CMK (cell line): ENCODE measurements at regions not wholly inside any gene's neighbourhood (a gene's known extent, or its start where the extent isn't known, plus 50 kb on each side); places are given as distances from the start of the nearest gene placed in this dataset.

ENCODE experiments used
- DNase-seq: peaks from one replicate; pipeline ENCODE4 v3.0.0-alpha.2; 2010; ENCODE audit warnings: low read depth

DNA sequence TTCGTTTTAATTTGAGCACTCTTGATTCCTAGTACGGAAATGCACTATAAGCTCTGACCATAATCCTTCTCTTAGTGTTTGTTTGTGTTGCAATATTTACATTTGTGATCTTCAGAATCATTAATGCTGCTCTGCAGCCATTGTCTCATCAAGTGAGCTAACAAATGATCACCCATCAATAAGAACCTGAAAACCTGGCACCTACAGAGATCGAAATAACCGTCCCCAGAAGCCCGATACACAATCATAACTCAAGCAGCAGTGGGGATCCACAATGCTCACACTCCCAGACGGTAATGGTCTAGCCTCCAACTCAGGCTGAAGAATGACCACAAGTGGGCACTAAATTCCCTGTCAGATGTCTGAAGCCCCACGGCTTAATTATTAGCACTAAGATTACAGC lies 156.0 kb upstream of the NFE2L3 start:
- DNase-seq, result no peak

DNA sequence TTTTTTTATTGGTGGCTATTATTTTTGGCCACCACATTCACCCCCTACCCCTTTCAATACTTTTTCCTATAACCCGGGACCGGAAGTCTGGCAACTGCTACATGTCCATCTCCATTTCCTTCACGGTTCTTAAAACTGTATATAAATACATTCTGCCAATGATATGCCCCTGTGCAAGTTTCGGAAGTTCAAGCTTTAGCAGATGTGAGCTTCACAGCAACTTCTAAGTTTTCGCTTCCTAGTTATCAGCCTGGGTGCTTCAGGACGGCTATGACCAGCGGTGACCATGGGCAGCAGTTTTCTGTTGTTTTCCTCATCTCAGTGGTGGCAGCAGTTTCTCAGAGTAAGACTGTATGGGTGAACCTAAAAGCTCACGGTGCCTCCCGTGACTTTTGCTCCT lies 153.5 kb upstream of the NFE2L3 start:
- no peak for DNase-seq

GRCh38 chr7:26000841-26001240 lies 151.2 kb upstream of the NFE2L3 start:
- no peak for DNase-seq

DNA sequence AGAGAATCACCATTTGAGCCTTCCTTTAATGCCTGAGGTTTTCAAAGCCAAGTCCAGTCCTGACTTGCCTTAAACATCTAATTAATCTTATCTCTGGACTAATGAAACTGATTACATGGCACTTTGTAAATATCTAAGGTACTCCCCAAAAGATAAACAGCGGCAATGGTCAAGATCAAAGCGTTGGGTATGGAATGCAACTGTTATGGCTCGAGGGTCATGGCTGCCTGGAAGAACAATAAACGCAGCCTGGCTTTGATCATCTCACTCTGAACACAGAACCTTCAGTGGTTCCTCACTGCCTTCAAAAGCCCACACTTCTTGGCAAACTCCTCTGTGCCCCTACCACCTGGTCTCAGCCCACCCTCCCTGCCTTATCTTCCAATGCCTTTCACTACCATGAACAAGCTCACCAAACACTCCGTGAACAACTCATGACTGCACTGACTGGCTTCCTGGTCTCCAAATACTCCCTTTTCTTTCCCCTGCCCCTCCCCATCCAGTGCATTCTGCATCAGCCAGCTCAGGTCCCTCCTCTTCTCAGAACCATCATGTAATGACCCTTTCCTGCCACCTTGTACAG lies 150.2 kb upstream of the NFE2L3 start:
- DNase-seq, result no peak

GRCh38 chr7:26005683-26006410 lies 146.2 kb upstream of the NFE2L3 start:
- DNase-seq, result no peak

- no peak for DNase-seq
Observed at GRCh38 chr7:26006426-26006825, 145.6 kb upstream of the NFE2L3 start.

DNA sequence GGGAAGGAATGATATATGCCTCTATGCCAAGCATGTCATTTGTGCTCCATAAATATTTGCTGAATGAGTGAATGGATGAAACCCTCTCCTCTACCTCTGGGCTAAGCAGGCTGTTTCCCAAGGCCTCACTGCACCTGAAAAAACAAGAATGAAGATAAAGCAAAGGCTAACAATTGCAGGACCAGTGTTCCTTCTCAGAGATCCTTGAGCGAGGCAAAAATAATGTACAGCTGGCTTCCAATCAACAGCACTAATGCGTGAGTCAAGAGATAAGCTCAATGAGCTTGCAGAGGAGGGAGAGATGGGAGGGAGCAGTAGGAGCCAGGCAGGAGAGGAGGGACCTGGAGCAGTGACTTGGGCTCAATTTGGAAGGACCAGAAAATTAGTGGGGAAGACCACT lies 144.5 kb upstream of the NFE2L3 start:
- DNase-seq, result no peak

DNA sequence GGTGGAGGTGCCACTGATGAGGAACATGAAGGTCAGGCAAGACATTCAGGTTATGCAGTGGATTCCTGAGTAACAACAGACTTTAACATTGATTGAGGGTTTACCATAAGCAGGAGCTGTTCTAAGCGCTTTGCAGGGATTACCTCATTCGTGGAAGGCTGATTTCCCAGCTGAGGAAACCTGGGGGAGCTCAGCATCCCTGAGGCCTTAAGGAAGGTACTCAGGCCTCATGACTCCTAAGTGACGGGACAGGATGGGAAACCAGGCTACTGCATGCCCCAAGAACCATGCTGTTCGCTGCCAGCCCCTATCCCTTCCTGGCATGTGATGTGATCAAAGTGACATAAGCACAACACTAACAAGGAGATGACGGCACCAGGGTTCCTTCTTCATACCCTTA lies 143.6 kb upstream of the NFE2L3 start:
- DNase-seq, result no peak

DNA sequence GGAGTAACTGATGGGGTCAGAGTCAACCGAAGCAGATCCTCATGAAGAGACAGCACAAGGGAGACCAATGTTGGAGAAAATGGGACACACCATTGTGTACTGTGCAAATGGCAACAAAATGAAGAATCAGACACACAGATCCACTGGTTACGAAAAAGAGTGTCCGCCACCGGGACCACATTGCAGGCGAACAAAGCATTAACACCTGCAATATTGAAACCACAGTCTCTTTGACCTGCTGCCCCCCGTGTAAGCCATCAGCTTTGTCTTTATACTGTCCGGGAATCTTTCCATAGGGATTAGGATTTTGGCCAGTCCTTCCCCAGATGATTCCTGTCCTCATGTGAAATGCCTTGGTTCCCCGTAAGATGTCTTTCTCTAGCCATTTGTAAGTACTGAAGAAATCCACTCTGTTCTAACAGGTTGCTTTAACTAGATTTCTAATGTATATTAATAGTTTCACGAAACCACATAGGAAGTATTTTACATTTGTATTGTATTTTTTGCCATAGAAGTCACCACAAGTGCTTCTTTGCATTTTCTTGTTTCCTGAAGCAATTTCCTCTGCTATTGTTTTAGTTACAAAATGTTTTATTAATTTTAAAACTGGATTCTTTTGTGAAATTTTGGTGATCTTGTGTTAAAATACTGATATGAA lies 140.8 kb upstream of the NFE2L3 start:
- no peak for DNase-seq

- no peak for DNase-seq
Observed at GRCh38 chr7:26013551-26014083, 138.4 kb upstream of the NFE2L3 start.

DNA sequence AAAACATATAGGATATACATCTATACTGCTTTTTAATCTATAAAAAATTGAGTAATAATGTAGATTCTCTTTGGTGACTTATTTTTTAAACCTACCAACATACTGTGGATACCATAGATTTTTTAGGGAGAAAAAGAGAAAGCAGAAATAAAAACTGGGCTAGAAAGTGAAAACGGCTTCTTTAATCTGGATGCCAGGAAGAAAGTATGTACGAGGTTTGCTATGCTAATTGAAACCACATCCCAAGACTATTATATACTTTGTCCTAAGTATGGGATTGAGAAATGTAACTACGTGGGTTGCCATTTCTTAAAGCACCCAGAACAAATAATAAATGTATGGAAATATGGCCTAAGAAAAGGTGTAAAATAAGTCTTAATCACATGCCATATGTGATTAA lies 129.0 kb upstream of the NFE2L3 start:
- DNase-seq, result no peak

DNA sequence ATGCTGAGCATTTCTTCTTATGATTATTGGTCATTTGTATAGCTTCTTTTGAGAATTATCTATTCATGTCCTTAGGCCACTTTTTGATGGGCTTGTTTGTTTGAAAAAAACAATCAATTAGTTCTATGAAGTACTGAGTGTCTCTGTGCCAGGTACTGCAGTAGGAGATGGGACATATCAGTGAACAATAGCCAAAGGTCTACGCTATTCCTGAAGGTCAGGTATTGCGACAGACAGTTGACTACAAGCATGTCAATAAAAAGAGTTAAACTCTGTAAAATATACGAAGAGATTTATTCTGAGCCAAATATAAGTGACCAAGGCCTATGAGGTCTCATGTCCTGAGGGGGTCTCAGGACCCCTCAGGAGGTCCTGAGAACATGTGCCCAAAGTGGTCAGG lies 122.1 kb upstream of the NFE2L3 start:
- DNase-seq, result no peak

DNA sequence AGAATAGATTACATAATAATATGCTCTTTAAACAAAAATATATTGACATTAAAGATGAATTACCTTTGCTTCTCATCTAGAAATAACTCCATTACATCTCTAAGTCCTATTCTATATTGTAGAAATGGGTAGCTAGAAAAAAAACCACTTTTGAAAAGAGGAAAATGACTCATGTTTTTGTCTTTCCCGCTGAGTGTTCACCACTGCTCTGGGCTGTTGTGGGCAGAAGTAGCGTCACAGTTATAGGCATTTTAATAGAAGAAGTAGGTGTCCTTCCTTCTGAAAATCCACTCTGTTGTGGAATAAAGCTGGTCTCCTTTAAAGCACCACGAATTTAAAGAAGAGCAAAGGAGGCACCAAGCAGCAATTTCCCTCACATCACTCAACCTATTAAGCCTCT lies 117.6 kb upstream of the NFE2L3 start:
- no peak for DNase-seq

GRCh38 chr7:26035552-26035951 lies 116.4 kb upstream of the NFE2L3 start:
- no peak for DNase-seq

DNA sequence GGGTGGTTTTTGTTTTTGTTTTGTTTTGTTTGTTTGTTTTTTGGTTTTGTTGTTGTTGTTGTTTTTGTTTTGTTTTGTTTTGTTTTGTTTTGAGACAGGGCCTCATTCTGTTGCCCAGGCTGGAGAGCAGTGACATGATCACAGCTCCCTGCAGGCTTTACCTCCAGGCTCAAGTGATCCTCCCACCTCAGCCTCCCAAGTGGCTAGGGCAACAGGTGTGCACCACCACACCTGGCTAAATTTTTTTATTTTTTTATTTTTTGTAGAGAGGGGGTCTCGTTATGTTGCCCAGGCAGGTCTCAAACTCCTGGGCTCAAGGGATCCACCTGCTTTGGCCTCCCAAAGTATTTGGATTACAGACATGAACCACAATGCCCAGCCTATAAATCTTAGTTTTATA lies 115.9 kb upstream of the NFE2L3 start:
- DNase-seq, result no peak

DNA sequence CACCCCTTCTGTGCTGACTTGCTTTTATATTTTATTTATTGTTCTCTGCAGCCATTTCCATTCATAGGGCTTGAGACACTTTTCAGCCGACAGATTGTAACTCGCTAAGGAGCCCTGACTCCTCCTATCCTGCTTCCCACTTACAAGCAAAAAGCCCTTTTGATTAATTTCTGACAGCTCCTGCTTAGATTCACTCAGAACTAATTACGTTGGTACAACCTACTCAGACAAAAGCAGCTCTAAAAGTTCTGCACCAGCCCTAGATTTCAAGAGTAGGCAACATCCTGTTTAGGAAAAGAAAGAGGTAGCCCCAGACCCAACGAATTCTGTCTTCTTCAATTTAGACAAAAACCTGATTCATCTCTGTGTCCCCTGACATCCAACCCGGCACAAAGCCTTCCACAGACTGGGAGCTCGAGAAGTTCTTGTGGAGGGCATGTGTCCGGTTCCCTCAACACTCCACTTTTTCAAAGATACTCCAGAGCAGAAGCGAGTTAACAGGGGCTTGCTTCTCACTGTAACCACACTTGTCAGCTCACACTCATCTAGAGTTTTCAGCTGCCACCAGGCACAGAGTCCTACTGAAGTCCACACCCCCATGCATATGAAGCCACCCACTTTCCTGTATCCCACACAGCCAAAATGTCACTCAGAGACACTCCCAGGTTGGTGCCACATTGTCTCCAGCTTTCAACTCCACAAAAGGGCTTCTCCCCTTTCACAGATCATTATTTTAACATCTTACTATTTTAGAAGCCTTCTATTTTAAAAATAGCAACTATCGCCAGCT lies 113.6 kb upstream of the NFE2L3 start:
- DNase-seq, result no peak

- no peak for DNase-seq
Observed at GRCh38 chr7:26040085-26040484, 111.9 kb upstream of the NFE2L3 start.

DNA sequence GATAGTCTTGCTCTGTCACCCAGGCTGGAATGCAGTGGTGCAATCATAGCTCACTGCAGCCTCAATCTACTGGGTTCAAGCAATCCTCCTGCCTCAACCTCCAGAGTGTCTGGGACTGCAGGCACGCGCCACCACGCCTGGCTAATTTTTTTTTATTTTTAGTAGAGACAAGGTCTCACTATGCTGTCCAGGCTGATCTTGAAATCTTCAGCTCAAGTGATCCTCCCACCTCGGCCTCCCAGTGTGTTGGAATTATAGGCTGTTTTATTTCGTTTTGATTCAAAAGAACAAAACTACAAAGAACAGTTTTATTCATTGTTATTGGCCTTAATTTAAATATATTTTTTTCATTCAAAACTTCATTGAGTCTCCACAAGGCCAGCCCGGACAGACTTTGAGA lies 109.8 kb upstream of the NFE2L3 start:
- DNase-seq, result no peak

DNA sequence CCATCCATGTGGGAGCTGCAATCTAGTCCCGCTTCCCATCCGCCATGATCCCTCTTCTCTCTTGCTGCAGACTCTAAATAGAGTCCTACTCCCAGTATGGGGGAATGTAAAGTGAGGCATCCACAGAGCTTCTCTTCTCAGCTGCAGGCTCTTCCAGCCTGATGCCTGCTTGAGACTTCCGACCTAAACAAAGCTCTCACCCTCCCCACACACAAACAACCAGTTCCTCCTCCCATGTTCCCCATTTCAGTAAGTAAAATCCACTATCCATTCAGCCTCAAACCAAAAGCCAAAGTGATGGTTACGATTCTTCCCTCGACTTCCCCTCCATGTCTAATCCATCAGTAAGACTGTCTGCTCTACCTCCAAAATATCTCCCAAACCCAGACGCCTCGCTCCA lies 108.2 kb upstream of the NFE2L3 start:
- DNase-seq, result no peak

DNA sequence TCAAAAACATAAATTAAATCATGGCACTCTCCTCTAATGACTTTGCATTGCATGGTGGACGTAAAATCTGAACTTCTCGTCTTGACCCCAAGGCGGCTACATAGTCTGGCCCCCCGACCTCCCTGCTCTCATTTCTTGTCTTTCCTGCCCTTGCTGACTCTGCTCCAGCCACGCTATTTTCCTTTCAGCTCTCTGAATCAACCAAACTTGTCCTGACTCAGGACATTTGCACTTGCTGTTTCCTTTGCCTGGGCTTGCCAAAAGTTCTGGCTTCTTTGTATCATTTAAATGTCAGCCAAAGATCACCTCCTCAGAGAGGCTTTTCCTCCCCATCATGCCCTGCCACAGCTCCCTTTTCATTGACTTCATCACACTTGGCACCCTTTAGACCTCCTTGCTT lies 107.7 kb upstream of the NFE2L3 start:
- DNase-seq, result no peak

- DNase-seq, result no peak
Observed at GRCh38 chr7:26046150-26046549, 105.8 kb upstream of the NFE2L3 start.

DNA sequence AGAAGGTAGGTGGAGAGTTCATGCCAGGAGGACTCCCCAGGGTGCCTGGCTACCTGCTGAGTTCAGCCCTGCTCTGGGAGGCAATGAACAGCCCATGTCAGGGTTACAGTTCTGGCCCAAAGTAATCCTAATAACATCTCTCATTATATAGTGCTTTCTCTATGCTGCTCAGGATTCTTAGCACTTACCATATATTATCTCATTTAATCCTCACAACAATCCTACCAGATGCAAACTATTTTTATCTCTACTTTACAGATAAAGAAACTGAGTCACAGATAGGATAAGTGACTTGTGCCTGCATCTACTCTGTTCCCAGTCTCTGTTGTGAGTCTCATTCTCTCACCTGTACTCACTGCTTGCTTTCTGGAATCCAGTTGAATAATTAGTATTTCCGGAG lies 105.1 kb upstream of the NFE2L3 start:
- no peak for DNase-seq

DNA sequence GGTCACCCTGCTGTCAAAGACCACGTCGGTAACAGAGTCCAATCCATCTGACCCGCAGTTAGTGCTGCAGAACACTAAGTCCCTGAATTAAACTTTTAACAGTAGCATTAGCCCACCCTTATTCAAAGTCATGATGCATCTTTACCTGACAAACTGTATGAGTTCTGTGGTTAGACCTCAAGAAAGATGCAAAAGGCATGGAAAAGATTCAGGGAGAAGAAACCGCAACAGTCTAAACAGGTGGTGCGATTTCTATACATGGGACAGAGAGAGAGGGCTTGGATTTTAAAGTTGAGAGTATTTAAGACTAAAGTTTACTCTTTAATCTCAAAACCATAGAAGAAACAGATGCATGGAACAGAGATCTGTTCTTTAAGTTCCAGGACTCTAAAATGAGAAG lies 103.3 kb upstream of the NFE2L3 start:
- no peak for DNase-seq
